HL-60 (cell line): ENCODE measurements at regions not wholly inside any gene's neighbourhood (a gene's known extent, or its start where the extent isn't known, plus 50 kb on each side); places are given as distances from the start of the nearest gene placed in this dataset.

Source experiments
- TF ChIP-seq, protein P1 (sequence below): IDR thresholded peaks from one replicate; pipeline ENCODE4 v1.5.1; 2011; ENCODE audit warnings: low read length, control low read depth, inconsistent platforms; ENCODE audit not compliant: insufficient read depth
- TF ChIP-seq, protein P2 (sequence below): IDR thresholded peaks from 2 replicates; pipeline ENCODE4 v1.6.1; 2012; ENCODE audit warnings: low read depth; ENCODE audit not compliant: insufficient replicate concordance

- TF ChIP-seq, protein P1, sequence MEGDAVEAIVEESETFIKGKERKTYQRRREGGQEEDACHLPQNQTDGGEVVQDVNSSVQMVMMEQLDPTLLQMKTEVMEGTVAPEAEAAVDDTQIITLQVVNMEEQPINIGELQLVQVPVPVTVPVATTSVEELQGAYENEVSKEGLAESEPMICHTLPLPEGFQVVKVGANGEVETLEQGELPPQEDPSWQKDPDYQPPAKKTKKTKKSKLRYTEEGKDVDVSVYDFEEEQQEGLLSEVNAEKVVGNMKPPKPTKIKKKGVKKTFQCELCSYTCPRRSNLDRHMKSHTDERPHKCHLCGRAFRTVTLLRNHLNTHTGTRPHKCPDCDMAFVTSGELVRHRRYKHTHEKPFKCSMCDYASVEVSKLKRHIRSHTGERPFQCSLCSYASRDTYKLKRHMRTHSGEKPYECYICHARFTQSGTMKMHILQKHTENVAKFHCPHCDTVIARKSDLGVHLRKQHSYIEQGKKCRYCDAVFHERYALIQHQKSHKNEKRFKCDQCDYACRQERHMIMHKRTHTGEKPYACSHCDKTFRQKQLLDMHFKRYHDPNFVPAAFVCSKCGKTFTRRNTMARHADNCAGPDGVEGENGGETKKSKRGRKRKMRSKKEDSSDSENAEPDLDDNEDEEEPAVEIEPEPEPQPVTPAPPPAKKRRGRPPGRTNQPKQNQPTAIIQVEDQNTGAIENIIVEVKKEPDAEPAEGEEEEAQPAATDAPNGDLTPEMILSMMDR = no peak
- TF ChIP-seq, protein P2, sequence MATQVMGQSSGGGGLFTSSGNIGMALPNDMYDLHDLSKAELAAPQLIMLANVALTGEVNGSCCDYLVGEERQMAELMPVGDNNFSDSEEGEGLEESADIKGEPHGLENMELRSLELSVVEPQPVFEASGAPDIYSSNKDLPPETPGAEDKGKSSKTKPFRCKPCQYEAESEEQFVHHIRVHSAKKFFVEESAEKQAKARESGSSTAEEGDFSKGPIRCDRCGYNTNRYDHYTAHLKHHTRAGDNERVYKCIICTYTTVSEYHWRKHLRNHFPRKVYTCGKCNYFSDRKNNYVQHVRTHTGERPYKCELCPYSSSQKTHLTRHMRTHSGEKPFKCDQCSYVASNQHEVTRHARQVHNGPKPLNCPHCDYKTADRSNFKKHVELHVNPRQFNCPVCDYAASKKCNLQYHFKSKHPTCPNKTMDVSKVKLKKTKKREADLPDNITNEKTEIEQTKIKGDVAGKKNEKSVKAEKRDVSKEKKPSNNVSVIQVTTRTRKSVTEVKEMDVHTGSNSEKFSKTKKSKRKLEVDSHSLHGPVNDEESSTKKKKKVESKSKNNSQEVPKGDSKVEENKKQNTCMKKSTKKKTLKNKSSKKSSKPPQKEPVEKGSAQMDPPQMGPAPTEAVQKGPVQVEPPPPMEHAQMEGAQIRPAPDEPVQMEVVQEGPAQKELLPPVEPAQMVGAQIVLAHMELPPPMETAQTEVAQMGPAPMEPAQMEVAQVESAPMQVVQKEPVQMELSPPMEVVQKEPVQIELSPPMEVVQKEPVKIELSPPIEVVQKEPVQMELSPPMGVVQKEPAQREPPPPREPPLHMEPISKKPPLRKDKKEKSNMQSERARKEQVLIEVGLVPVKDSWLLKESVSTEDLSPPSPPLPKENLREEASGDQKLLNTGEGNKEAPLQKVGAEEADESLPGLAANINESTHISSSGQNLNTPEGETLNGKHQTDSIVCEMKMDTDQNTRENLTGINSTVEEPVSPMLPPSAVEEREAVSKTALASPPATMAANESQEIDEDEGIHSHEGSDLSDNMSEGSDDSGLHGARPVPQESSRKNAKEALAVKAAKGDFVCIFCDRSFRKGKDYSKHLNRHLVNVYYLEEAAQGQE = no peak
Measured at GRCh38 chr3:31417486-31417885, 115.2 kb upstream of the STT3B start.
